AG04449 (cell line): ENCODE measurements at regions not wholly inside any gene's neighbourhood (a gene's known extent, or its start where the extent isn't known, plus 50 kb on each side); places are given as distances from the start of the nearest gene placed in this dataset.

Experiments used
- CTCF ChIA-PET: fragments of 350-600 bp; formaldehyde crosslinking; extraction: SDS; loops from one replicate; lab custom pipeline; 2021; ENCODE audit warnings: antibody characterized with exemption; lab: Yijun Ruan, JAX
- POLR2A ChIA-PET: fragments of 400-600, 350-600 bp; formaldehyde crosslinking; extraction: SDS; loops from one replicate; lab custom pipeline; 2020; ENCODE audit warnings: antibody characterized with exemption, inconsistent platforms; lab: Yijun Ruan, JAX
- DNase-seq: peaks from one replicate; pipeline ENCODE4 v3.0.0-alpha.2; 2010; ENCODE audit warnings: low read depth, low spot score
- H3K4me3 ChIP-seq: 2 replicates; pipeline ENCODE4 v1.5.1; 2011; ENCODE audit warnings: low read depth, mild to moderate bottlenecking, control low read depth, low read length
- CTCF ChIP-seq: IDR thresholded peaks from one replicate; pipeline ENCODE4 v1.5.1; 2011; ENCODE audit warnings: mild to moderate bottlenecking, moderate library complexity, low read length, control low read depth, inconsistent platforms; ENCODE audit not compliant: insufficient read depth; ENCODE audit errors: missing control alignments

- ChIA-PET CTCF (no interaction called here), POLR2A (no interaction called here)
- no peak for DNase-seq
- no peak overlapping the region for H3K4me3 ChIP-seq
- no peak for TF ChIP-seq CTCF
Measured at GRCh38 chr13:111598747-111599146, 278.3 kb downstream of the TEX29 start.

- POLR2A ChIA-PET: no interaction called here
- no peak overlapping the region for H3K4me3 ChIP-seq
- CTCF ChIA-PET: no interaction called here
- DNase-seq: no peak
- no peak for TF ChIP-seq CTCF
Measured at GRCh38 chr13:111599791-111600190, 279.3 kb downstream of the TEX29 start.

GRCh38 chr13:111602874-111603273, 282.4 kb downstream of the TEX29 start:
- ChIA-PET POLR2A (no interaction called here), CTCF (no interaction called here)
- H3K4me3 ChIP-seq: no peak overlapping the region
- DNase-seq: no peak
- TF ChIP-seq CTCF: no peak

GRCh38 chr13:111604097-111604496, 283.7 kb downstream of the TEX29 start:
- H3K4me3 ChIP-seq: no peak overlapping the region
- POLR2A ChIA-PET: no interaction called here
- no peak for TF ChIP-seq CTCF
- DNase-seq: no peak
- CTCF ChIA-PET: no interaction called here

GRCh38 chr13:111608556-111608955, 288.1 kb downstream of the TEX29 start:
- no peak for TF ChIP-seq CTCF
- CTCF ChIA-PET: no interaction called here
- DNase-seq: no peak
- POLR2A ChIA-PET: no interaction called here
- no peak overlapping the region for H3K4me3 ChIP-seq

GRCh38 chr13:111609631-111610030, 289.2 kb downstream of the TEX29 start:
- H3K4me3 ChIP-seq: no peak overlapping the region
- DNase-seq: no peak
- ChIA-PET POLR2A (no interaction called here), CTCF (no interaction called here)
- TF ChIP-seq CTCF: no peak
